HK-2 (cell line): ENCODE measurements at regions not wholly inside any gene's neighbourhood (a gene's known extent, or its start where the extent isn't known, plus 50 kb on each side); places are given as distances from the start of the nearest gene placed in this dataset.
A peak's percentile ranks its signal among the peaks of the same experiment; 100 is the strongest.

Experiments used
- DNase-seq: peaks from one replicate; pipeline ENCODE4 v3.0.0-alpha.2; 2018; ENCODE audit not compliant: unreplicated experiment

- DNase-seq, result no peak
Observed at GRCh38 chr10:71145352-71145945, 66.9 kb upstream of the UNC5B start.

GRCh38 chr10:71150796-71151195 lies 61.6 kb upstream of the UNC5B start:
- no peak for DNase-seq

GRCh38 chr10:71152043-71152442 lies 60.3 kb upstream of the UNC5B start:
- no peak for DNase-seq

- DNase-seq, result no peak
Observed at GRCh38 chr10:71156436-71156835, 55.9 kb upstream of the UNC5B start.

GRCh38 chr10:71157435-71157834 lies 54.9 kb upstream of the UNC5B start:
- DNase-seq, result no peak

- DNase-seq, result no peak
Observed at GRCh38 chr10:71158251-71158650, 54.1 kb upstream of the UNC5B start.

GRCh38 chr10:71158902-71159301 lies 53.5 kb upstream of the UNC5B start:
- no peak for DNase-seq

GRCh38 chr10:71159892-71160291 lies 52.5 kb upstream of the UNC5B start:
- no peak for DNase-seq

GRCh38 chr10:71161425-71161824 lies 50.9 kb upstream of the UNC5B start:
- peak; percentile 8 for DNase-seq
